SK-N-SH treated with all-trans-retinoic acid at 6 μM for 48 hours (cell line): ENCODE measurements at regions not wholly inside any gene's neighbourhood (a gene's known extent, or its start where the extent isn't known, plus 50 kb on each side); places are given as distances from the start of the nearest gene placed in this dataset.
A peak's percentile ranks its signal among the peaks of the same experiment; 100 is the strongest.

ENCODE experiments used
- ATAC-seq: fragments of 200-7000 bp; cut with Tn5 transposase; 3 replicates; pipeline ENCODE4 v1.9.1; 2020; ENCODE audit warnings: mild to moderate bottlenecking, moderate library complexity
- ARNTL ChIP-seq: fragments of 450-650 bp; formaldehyde crosslinking; IDR thresholded peaks from 2 replicates; pipeline ENCODE4 v1.5.0; 2020; ENCODE audit warnings: low read depth, mild to moderate bottlenecking, moderate library complexity, borderline replicate concordance
- CREB5 ChIP-seq: fragments of 250-450 bp; sonication (Bioruptor Pico); IDR thresholded peaks from 2 replicates; pipeline ENCODE4 v1.5.1; 2020; ENCODE audit warnings: low read depth, mild to moderate bottlenecking, moderate library complexity
- CSDC2 ChIP-seq: fragments of 250-450 bp; sonication (Bioruptor Pico); IDR thresholded peaks from 2 replicates; pipeline ENCODE4 v1.5.0; 2020; ENCODE audit warnings: mild to moderate bottlenecking, moderate library complexity
- CSRNP3 ChIP-seq: fragments of 250-450 bp; sonication (Bioruptor Pico); IDR thresholded peaks from 2 replicates; pipeline ENCODE4 v1.5.1; 2021; ENCODE audit warnings: mild to moderate bottlenecking, moderate library complexity
- ESRRG ChIP-seq: fragments of 250-450 bp; sonication (Bioruptor Pico); IDR thresholded peaks from 2 replicates; pipeline ENCODE4 v1.6.1; 2021; ENCODE audit warnings: mild to moderate bottlenecking
- GLIS3 ChIP-seq: fragments of 250-450 bp; sonication (Bioruptor Pico); IDR thresholded peaks from 2 replicates; pipeline ENCODE4 v1.5.0; 2020; ENCODE audit warnings: mild to moderate bottlenecking, moderate library complexity
- ISL1 ChIP-seq: fragments of 250-450 bp; sonication (Bioruptor Pico); IDR thresholded peaks from 2 replicates; pipeline ENCODE4 v2.1.2; 2022; ENCODE audit warnings: mild to moderate bottlenecking, moderate library complexity
- OSR1 ChIP-seq: fragments of 250-450 bp; sonication (Bioruptor Pico); IDR thresholded peaks from 2 replicates; pipeline ENCODE4 v1.8.0; 2022; ENCODE audit warnings: moderate library complexity, mild to moderate bottlenecking, inconsistent platforms
- PATZ1 ChIP-seq: fragments of 250-450 bp; sonication (Bioruptor Pico); IDR thresholded peaks from 2 replicates; pipeline ENCODE4 v1.8.0; 2020; ENCODE audit warnings: mild to moderate bottlenecking, moderate library complexity, borderline replicate concordance
- POU6F1 ChIP-seq: fragments of 250-450 bp; sonication (Bioruptor Pico); IDR thresholded peaks from 2 replicates; pipeline ENCODE4 v1.8.0; 2021; ENCODE audit warnings: low read depth, mild to moderate bottlenecking, moderate library complexity, borderline replicate concordance
- RARB ChIP-seq: fragments of 250-450 bp; sonication (Bioruptor Pico); IDR thresholded peaks from 2 replicates; pipeline ENCODE4 v1.8.0; 2021; ENCODE audit warnings: mild to moderate bottlenecking, moderate library complexity
- SNAI2 ChIP-seq: fragments of 250-450 bp; sonication (Bioruptor Pico); IDR thresholded peaks from 2 replicates; pipeline ENCODE4 v1.5.0; 2020; ENCODE audit warnings: mild to moderate bottlenecking, moderate library complexity
- TCF4 ChIP-seq: fragments of 250-450 bp; sonication (Bioruptor Pico); IDR thresholded peaks from 2 replicates; pipeline ENCODE4 v1.8.0; 2021; ENCODE audit warnings: mild to moderate bottlenecking, moderate library complexity, borderline replicate concordance
- TOX ChIP-seq: fragments of 250-450 bp; sonication (Bioruptor Pico); IDR thresholded peaks from 2 replicates; pipeline ENCODE4 v1.8.0; 2021; ENCODE audit warnings: mild to moderate bottlenecking, moderate library complexity, borderline replicate concordance
- TSHZ2 ChIP-seq: fragments of 250-450 bp; sonication (Bioruptor Pico); IDR thresholded peaks from 2 replicates; pipeline ENCODE4 v1.5.0; 2020; ENCODE audit warnings: mild to moderate bottlenecking, moderate library complexity
- ZC3H10 ChIP-seq: fragments of 250-450 bp; sonication (Bioruptor Pico); IDR thresholded peaks from 2 replicates; pipeline ENCODE4 v1.5.1; 2021; ENCODE audit warnings: mild to moderate bottlenecking, moderate library complexity
- ZFP30 ChIP-seq: fragments of 450-650 bp; formaldehyde crosslinking; IDR thresholded peaks from 2 replicates; pipeline ENCODE4 v1.5.0; 2022; ENCODE audit warnings: mild to moderate bottlenecking, moderate library complexity
- ZNF565 ChIP-seq: fragments of 450-650 bp; formaldehyde crosslinking; conservative IDR thresholded peaks from 2 replicates; pipeline ENCODE4 v1.5.0; 2020; ENCODE audit warnings: low read depth, mild to moderate bottlenecking, moderate library complexity
- ZNF70 ChIP-seq: fragments of 450-650 bp; formaldehyde crosslinking; IDR thresholded peaks from 2 replicates; pipeline ENCODE4 v1.5.0; 2020; ENCODE audit warnings: mild to moderate bottlenecking, moderate library complexity
- ZNF8 ChIP-seq: fragments of 450-650 bp; formaldehyde crosslinking; IDR thresholded peaks from 2 replicates; pipeline ENCODE4 v1.5.0; 2020; ENCODE audit warnings: mild to moderate bottlenecking, moderate library complexity

- TF ChIP-seq ZNF8 (CRISPR knock-in tag) (no peak), RARB (CRISPR knock-in tag) (no peak), SNAI2 (CRISPR knock-in tag) (no peak), OSR1 (no peak), POU6F1 (CRISPR knock-in tag) (no peak), ISL1 (CRISPR knock-in tag) (no peak), GLIS3 (CRISPR knock-in tag) (no peak)
These were observed 228.1 kb upstream of the CEP162 start (continued) for GRCh38 chr6:84455511-84456029.

- peak; percentile 75 for ATAC-seq
- TF ChIP-seq ZNF8 (CRISPR knock-in tag) (no peak), OSR1 (no peak), GLIS3 (CRISPR knock-in tag) (no peak), ESRRG (CRISPR knock-in tag) (no peak), TSHZ2 (CRISPR knock-in tag) (no peak), SNAI2 (CRISPR knock-in tag) (no peak), POU6F1 (CRISPR knock-in tag) (no peak), TCF4 (CRISPR knock-in tag) (no peak), ZC3H10 (CRISPR knock-in tag) (no peak), ARNTL (no peak), CSRNP3 (CRISPR knock-in tag) (no peak), TOX (CRISPR knock-in tag) (no peak), CSDC2 (CRISPR knock-in tag) (no peak)
- TF ChIP-seq, all 23 proteins: peak for 0
These were observed 226.1 kb upstream of the CEP162 start for GRCh38 chr6:84453499-84453898.

GRCh38 chr6:84450018-84450417 lies 222.6 kb upstream of the CEP162 start:
- no peak for ATAC-seq
- TF ChIP-seq CREB5 (CRISPR knock-in tag) (no peak), CSDC2 (CRISPR knock-in tag) (no peak), PATZ1 (CRISPR knock-in tag) (no peak), ZFP30 (CRISPR knock-in tag) (no peak), ZNF70 (CRISPR knock-in tag) (no peak), OSR1 (no peak), TCF4 (CRISPR knock-in tag) (no peak), ZNF565 (CRISPR knock-in tag) (no peak), POU6F1 (CRISPR knock-in tag) (no peak), ESRRG (CRISPR knock-in tag) (no peak), ZC3H10 (CRISPR knock-in tag) (no peak), GLIS3 (CRISPR knock-in tag) (no peak)
